HL-60/S4 treated with retinoic acid at 250 ng/mL for 4 days and 3 days (cell line): ENCODE measurements at regions not wholly inside any gene's neighbourhood (a gene's known extent, or its start where the extent isn't known, plus 50 kb on each side); places are given as distances from the start of the nearest gene placed in this dataset.
"Not testable (repeated sequence)": the region's sequence is repeated elsewhere in the genome, so short reads cannot be mapped to it uniquely, and the experiment has no call there.

Experiments
- in situ Hi-C: fragments of 300-500 bp; cut with MboI; formaldehyde crosslinking; loops from 2 replicates; pipeline ENCODE4 v1.7.0; 2022; ENCODE audit warnings: low sequenced_read_pairs

GRCh38 chr19:29060813-29061364 lies 152.1 kb downstream of the UQCRFS1 start:
- in situ Hi-C loops: no loop called here

GRCh38 chr19:29056535-29056934 lies 156.4 kb downstream of the UQCRFS1 start:
- in situ Hi-C loops: no loop called here

GRCh38 chr19:29054886-29055675 lies 157.9 kb downstream of the UQCRFS1 start:
- in situ Hi-C loops: no loop called here

- in situ Hi-C loops: no loop called here
These were observed 164.1 kb downstream of the UQCRFS1 start for GRCh38 chr19:29048873-29049272.

- in situ Hi-C loops: no loop called here
These were observed 167.2 kb downstream of the UQCRFS1 start for GRCh38 chr19:29045679-29046254.

GRCh38 chr19:29044037-29044436 lies 168.9 kb downstream of the UQCRFS1 start:
- in situ Hi-C loops: no loop called here

- in situ Hi-C loops: no loop called here
These were observed 170.5 kb downstream of the UQCRFS1 start for GRCh38 chr19:29042450-29042849.

- in situ Hi-C loops: no loop called here
These were observed 172.0 kb downstream of the UQCRFS1 start for GRCh38 chr19:29040951-29041350.

GRCh38 chr19:29040292-29040691 lies 172.7 kb downstream of the UQCRFS1 start:
- in situ Hi-C loops: no loop called here

- in situ Hi-C loops: not testable (repeated sequence)
These were observed 173.9 kb downstream of the UQCRFS1 start for GRCh38 chr19:29039036-29039435.

- in situ Hi-C loops: no loop called here
These were observed 181.7 kb downstream of the UQCRFS1 start for GRCh38 chr19:29031216-29031615.

GRCh38 chr19:29029268-29029958 lies 183.5 kb downstream of the UQCRFS1 start:
- in situ Hi-C loops: no loop called here

GRCh38 chr19:29022599-29022998 lies 190.4 kb downstream of the UQCRFS1 start:
- in situ Hi-C loops: no loop called here

- in situ Hi-C loops: no loop called here
These were observed 190.8 kb downstream of the UQCRFS1 start for GRCh38 chr19:29022165-29022564.

GRCh38 chr19:29021232-29021916 lies 191.6 kb downstream of the UQCRFS1 start:
- in situ Hi-C loops: no loop called here

- in situ Hi-C loops: no loop called here
These were observed 193.5 kb downstream of the UQCRFS1 start for GRCh38 chr19:29019403-29019802.

- in situ Hi-C loops: no loop called here
These were observed 194.4 kb downstream of the UQCRFS1 start for GRCh38 chr19:29018542-29018941.

GRCh38 chr19:29017788-29018187 lies 195.2 kb downstream of the UQCRFS1 start:
- in situ Hi-C loops: no loop called here

GRCh38 chr19:29016926-29017760 lies 195.8 kb downstream of the UQCRFS1 start:
- in situ Hi-C loops: no loop called here

- in situ Hi-C loops: no loop called here
These were observed 196.6 kb downstream of the UQCRFS1 start for GRCh38 chr19:29016353-29016752.
